Caki2 (cell line): ENCODE measurements at regions not wholly inside any gene's neighbourhood (a gene's known extent, or its start where the extent isn't known, plus 50 kb on each side); places are given as distances from the start of the nearest gene placed in this dataset.
A peak's percentile ranks its signal among the peaks of the same experiment; 100 is the strongest.
"Not testable (repeated sequence)": the region's sequence is repeated elsewhere in the genome, so short reads cannot be mapped to it uniquely, and the experiment has no call there.

Experiments
- DNase-seq: peaks from one replicate; pipeline ENCODE4 v3.0.0-alpha.2; 2015; ENCODE audit warnings: low read depth
- in situ Hi-C: cut with HindIII; loops from 2 replicates; pipeline ENCODE4 v1.10.0; 2016; ENCODE audit warnings: low sequenced_read_pairs, low pct_unique_long_range_greater_than_20kb, mixed read lengths

DNA sequence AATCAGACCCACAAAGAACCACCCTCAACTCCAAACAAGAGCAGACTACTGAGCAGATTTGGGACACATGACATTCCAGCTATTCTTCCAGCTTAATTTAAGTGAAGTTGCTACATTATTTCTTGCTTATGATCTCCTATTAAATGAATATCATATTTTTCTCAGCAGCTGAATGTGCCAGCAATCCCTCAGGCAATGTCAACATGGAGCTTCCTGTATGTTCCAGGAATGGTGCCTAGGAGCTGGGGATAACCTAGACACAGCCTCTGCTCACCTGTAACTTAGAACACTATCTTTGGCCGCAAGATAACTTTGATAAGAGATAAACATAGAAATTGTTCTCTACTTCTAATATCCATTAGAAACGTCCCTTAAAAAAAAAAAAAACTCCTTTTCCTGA, 274.4 kb upstream of the RASGEF1B start:
- in situ Hi-C loops: no loop called here
- no peak for DNase-seq

DNA sequence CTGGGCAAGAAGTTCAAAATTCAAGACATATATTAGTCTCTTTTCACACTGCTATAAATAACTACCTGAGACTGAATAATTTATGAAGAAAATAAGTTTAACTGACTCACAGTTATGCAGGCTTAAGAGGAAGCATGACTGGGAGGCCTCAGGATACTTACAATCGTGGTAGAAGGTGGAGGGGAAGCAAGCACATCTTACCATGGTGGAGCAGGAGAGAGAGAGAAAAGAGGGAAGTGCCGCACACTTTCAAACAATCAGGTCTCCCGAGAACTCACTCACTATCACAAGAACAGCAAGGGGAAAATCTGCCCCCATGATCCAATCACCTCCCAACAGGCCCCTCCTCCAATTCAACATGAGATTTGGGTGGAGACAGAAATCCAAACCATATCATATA, 273.3 kb upstream of the RASGEF1B start:
- in situ Hi-C loops: no loop called here
- DNase-seq: no peak

DNA sequence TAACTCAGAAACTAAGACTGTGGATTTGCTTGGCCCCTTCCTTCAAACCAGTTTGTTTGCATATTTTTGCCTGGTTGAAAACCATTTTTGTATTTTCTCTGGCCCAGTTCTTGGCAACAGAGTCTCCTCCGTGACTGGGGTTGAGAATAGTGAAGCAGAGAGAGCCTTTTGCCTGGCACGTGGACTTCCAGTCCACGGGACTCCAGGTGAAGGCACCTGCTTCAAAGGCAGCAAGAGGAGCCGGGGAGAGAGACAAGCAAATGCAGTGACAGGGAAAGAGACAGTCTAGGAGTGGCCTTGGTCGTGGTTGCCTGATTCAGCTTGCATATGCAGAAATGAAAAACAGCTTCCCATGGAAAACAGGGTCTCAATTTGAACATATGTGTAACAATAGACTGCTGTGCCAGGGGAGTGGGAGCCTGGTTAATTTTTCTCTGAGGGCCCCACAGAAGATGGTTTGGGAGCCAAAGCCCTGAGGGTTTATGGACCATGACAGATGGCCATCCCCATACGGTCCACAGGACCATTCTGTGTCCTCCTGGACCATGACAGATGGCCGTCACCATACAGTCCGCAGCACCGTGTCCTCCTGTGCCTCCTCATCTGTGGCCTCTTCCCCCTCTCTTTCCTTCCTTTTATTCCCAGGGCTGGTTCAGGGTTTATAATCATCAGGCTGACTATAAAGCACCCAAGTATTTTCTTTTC, 272.2 kb upstream of the RASGEF1B start:
- DNase-seq: no peak
- in situ Hi-C loops: no loop called here

DNA sequence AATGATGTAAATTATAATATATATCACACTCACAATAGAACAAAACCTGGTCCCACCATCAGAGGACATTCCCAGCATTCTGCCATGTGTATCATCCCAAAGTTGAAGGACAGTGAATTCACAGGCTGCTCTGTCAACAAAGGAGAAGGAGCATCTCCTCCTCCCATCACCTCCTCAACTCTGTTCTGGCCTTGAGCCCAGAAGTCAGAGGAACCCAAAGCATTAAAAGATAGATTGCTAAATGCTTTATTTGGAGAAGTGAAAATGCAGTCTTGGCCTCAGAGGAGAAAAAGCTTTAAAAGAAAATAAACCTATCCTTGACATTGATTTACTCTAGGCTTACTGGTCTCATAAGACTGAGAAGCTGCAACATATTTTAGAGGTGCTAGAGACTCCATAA, 268.8 kb upstream of the RASGEF1B start:
- DNase-seq: no peak
- in situ Hi-C loops: no loop called here

DNA sequence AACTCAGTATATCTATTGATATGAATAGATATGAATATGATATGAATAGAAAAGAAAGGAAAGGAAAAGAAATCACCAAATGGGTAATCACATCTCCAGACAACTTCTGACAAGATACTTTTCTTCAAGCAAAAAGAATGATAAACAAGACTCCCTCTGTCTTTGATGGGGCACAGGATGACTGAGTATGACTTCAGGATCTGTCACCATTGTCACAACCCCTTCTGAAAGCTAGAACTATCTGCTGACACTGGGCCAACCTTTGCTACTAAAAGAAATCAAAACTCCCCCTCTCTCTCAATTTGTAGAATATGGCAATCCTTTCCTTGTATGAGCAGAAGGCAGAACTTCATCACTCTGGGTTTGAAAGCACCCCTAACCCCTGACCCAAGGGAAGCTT, 267.2 kb upstream of the RASGEF1B start:
- in situ Hi-C loops: no loop called here
- DNase-seq: no peak

DNA sequence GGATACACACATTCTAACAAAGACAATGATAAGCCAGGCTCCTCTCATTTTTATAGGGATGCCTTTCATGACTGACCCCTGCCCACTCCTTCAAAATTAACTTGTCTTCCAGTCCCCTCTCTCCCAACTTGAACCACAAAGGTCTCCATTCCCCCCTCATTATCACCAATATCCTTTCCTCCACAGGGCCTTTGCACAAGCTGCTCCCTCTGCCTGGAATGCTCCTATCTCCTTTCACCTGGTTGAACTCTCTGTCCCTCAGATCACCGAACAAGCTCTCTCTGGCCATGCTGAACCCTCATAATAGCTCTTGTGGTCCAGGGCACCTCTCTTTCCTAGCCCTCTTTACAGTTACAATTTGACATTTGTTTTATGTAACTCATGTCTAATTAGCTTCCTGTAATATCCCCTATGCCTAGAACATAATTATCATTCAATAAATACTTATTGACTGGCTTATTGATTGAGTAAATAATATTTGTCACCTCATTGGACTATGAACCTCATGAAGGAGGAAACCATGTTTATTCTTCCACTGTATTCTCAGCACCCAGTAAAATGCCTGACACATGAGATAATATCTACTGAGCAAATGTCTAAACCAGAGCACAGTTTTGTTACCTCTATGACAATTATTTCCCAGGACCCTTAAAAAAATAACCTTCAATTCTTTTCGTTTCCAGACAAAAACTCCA, 266.3 kb upstream of the RASGEF1B start:
- in situ Hi-C loops: no loop called here
- DNase-seq: no peak

DNA sequence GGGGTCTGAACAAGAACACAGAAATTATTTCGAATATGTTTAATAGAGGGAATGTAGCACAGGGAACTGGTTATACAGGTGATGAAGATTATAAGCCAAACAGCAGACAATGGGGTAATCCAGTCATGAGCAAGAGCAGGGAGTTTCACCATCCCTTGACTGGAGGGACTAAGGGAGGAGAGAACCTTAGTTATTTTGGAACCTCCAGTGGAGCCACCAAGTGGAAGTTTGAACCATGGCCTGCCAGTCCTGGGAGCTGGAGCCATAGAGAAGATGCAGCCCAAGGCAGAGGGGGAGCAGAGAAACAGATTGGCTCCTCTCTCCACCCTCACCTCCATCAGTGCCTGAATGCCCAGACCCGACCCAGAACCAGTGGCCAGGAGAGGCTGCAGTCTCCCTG, 264.6 kb upstream of the RASGEF1B start:
- DNase-seq: no peak
- in situ Hi-C loops: no loop called here

DNA sequence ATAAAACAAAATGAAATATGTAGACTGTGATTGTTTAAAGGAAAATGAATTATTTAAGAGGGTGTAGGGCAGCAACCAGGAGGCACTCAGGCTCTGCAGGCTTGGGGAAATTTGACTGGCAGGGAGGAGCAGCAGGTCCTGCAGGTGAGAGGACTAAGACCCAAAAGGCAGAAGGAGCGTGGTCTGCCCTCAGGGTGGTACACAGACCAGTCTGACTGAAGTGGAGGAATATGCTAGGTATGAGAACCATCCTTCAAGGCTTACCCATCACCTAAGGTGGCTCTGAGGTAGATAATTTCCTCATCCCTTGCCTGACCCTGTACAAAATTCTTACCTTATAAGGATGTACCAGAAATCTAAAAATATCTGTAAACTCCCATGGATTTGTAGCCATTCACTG, 261.3 kb upstream of the RASGEF1B start:
- in situ Hi-C loops: no loop called here
- DNase-seq: no peak

DNA sequence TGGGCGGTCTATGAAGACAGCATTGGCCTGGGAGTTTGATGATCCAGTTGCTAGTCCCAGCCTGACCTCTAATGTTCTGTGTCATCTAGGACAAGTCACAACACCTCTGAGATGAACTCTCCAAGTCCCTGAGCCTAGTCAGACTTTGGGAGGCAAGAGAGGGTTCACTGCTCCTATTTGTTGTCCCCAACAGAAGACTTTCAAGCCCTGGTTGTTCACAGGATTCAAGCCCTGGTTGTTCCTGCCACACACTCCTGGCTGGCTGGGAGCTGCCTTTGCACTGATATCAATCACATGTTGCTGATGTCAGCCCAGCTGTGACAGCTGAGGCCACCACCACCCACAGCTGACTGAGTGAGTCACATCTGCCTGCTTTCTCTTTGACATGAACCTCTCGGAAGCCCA, 253.2 kb upstream of the RASGEF1B start:
- DNase-seq: peak; percentile 67
- in situ Hi-C loops: no loop called here

DNA sequence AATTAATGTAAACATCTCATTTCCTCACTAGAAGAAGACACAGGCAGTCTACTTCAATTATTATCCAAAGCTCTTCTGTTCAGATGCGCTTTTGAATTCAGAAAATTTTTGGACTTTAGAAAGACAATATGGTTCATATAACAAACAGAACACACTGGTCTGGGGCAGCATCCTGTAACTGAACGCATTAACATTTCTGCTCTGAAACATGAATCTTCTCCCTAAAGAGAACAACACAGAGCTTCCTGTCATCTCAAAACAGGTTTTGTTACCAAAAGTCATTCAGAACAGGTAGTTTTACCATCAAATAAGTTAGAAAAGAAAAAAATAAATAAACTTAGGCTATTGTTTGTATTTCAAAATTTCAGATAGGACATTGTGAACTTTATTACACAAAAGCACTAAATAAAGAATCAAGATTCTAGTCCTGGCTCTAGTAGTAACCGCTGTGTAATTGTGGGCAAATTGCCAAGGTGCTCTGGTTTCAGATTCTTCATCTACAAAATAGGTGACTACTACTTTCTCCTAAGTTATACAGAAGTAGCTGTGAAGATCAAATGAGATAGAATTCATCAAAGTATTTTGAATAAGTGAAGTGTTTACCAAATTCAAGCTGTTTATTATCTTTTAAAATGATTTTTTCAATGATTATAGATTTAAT, 252.3 kb upstream of the RASGEF1B start:
- DNase-seq: no peak
- in situ Hi-C loops: no loop called here

DNA sequence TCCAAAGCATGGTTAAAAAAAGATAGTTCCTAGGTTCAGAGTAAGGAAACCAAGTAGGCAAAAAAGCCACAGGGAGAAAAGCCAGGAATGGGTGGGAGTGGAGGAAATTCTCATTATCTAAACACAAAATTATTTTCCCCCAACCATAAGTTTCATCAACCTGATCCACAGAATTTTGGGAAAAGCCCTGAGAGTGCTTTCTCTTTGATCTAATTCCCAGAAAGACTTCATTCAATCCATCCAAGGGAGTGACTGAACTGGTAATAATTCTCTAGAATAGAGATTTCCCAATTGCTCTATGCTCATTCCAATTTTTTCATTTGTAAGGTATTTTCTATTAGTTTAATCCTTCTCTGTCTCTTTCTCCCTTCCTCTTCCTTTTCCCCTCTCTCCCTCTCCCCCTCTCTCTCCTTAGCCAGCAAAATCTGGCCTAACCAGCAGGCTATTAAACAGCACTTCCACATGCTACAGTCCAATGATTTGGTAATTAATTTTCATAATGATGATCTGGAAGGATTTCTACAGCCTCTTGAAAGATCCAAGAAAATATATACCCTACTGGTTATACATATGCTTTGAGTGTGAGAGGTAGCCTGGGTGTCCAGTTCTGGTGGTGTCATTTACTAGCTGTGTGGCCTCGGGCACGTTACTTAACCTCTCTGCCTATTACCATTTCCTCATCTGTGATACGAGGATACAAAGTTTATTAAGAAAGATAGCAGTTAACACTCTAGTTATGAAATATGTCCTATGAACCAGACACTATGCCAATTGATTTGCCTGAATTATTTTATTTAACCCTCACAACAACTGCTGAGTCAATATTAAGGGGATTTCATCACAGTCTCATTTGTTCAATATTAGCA, 251.5 kb upstream of the RASGEF1B start:
- in situ Hi-C loops: no loop called here
- DNase-seq: no peak

DNA sequence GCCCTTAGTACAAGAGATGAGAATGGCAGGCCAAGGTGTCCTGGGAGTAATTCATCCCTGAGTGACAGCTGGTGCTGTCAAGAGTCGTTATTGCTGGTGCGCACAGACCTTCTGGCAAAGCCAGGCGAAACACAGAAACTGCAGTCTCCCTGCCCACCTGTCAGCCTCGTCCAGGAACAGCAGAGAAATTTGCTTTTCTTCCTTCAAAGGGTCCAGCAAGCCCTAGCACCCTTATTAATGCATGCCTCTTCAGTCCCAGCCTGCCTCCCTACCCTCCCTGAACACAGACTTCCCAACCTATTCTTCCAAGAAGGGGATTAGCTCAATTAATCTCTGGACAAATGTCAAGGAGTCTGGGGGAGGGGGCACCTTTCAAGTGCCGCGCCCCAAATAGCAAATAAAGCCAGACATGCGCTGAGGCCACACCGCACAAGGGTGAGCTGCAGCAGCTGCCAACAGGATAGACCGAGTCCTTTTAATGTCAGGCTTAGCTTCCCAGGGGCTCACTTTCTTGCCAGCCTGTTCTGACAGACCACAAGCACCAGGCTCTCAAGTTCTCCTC, 250.7 kb upstream of the RASGEF1B start:
- no peak for DNase-seq
- in situ Hi-C loops: no loop called here

DNA sequence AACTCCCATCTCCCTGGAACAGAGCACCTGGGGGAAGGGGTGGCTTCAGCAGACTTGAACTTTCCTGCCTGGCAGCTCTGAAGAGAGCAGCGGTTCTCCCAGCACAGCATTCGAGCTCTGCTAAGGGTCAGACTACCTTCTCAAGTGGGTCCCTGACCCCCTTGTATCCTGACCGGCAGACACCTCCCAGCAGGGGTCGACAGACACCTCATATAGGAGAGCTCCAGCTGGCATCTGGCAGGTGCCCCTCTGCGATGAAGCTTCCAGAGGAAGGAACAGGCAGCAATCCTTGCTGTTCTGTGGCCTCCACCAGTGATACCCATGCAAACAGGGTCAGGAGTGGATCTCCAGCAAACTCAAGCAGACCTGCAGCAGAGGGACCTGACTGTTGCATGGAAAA, 244.1 kb upstream of the RASGEF1B start:
- in situ Hi-C loops: no loop called here
- no peak for DNase-seq

DNA sequence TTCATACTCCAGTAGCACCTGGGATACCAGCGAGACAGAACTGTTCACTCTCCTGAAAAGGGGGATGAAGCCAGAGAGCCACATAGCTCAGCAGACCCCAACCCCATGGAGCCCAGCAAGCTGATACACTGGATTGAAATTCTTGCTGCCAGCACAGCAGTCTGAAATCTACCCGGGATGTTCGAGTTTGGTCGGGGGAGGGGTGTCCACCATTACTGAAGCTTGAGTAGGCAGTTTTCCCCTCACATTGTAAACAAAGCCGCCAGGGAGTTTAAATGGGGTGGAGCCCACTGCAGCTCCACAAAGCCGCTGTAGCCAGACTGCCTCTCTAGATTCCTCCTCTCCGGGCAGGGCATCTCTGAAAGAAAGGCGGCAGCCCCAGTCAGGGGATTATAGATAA, 243.7 kb upstream of the RASGEF1B start:
- DNase-seq, in situ Hi-C loops: not testable (repeated sequence)

DNA sequence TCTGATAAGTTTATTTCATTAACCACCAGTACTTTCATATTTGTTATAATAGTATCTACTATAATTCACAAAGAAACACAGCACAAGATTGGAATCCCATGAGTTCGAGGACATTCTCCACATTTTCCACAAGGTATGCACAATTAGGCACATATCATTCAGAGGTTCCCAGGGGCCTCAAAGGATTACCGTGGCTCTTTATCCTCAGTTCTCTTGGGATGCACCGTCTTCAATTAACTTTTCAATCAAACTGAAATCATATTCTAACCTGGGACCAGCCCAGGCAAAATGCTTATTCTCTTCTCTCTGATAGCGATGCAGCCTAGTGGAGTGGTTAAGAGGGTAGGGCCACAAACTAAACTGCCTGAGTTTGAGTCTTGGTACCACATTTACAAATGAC, 242.6 kb upstream of the RASGEF1B start:
- no peak for DNase-seq
- in situ Hi-C loops: no loop called here

DNA sequence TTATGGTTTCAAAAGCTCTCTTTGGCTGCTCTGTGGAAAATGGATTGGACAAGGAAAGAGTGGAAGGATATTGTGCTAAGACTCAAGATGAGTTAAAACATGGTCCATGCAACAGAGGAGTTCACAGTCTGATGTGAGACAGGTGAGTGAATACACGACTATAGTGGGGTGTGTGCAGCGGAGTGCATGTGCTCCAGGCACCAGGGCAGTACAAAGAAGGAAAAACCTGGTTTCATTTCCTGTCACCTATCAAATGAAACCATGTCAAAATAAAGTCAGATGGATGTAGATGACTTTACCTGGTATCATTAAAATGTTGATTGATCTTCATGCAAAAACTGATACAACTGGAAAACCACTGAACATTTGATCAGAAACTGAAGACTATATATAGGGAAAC, 241.0 kb upstream of the RASGEF1B start:
- in situ Hi-C loops: no loop called here
- no peak for DNase-seq

DNA sequence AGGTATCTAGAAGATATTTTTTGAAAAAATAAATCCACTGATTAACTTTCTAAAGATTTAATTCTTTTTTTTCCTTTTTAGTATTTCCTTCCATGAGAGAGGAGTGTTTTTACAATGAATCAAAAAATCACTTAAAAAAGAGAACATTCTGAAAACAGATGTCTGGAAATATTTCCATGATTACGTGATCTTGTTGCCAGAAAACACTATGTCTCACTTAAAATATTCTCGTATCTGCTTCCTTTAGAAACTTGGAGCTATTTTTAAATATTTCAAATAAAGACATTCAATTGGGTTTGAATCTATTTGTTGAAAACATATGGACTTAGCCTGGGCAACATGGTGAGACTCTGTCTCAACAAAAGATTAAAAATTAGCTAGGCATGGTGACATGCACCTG, 232.8 kb upstream of the RASGEF1B start:
- DNase-seq: no peak
- in situ Hi-C loops: no loop called here

DNA sequence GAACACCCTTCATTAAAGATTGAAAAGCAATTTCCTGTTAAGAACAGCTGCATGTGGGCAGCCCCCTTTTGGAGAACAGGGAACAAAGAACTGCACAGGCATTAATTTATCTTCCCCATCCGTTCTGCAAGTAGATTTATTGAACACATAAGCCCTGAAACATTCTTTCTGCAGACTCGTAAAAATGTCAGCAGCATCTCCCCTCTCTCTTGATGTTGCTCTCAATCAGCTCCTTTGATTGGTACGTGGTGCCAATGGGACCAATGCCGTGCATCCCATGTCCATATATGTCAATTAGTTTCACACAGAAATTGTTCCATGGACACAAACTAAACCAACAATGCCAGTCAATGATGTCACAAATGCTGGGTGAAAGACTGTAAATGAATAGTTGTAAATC, 228.5 kb upstream of the RASGEF1B start:
- in situ Hi-C loops: no loop called here
- no peak for DNase-seq
